ENCODE measurements at regions not wholly inside any gene's neighbourhood (a gene's known extent, or its start where the extent isn't known, plus 50 kb on each side); places are given as distances from the start of the nearest gene placed in this dataset.
"Not testable (repeated sequence)": the region's sequence is repeated elsewhere in the genome, so short reads cannot be mapped to it uniquely, and the experiment has no call there.

DNA sequence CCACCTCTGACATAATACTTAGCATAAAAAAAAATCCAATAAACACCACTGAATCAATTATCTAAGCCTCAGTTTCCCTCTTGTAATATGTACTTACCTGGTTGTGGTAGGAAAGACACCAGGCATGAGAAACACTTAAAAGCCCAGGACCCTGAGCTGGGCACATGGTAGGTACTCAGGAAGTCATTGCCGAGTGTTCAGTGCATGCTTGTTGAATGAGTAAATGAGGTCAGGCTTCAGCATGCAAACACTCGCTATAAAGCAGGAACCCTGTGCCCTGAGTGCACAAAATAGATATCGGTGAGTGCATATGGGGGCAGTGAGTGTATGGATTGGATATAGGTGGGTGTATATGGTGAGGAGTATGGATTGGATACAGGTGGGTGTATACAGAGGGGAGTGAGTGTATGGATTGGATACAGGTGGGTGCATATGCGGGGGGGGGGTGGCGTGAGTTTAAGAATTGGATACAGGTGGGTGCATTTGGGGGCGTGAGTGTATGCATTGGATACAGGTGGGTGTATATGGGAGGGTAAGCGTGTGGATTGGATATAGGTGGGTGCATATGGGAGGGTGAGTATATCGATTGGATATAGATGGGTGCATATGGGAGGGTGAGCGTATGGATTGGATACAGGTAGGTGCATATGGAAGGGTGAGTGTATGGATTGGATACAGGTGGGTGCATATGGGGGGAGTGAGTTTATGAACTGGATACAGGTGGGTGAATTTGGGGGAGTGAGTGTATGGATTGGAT, 194.3 kb upstream of the MSX2 start:
- TF ChIP-seq, protein P1, sequence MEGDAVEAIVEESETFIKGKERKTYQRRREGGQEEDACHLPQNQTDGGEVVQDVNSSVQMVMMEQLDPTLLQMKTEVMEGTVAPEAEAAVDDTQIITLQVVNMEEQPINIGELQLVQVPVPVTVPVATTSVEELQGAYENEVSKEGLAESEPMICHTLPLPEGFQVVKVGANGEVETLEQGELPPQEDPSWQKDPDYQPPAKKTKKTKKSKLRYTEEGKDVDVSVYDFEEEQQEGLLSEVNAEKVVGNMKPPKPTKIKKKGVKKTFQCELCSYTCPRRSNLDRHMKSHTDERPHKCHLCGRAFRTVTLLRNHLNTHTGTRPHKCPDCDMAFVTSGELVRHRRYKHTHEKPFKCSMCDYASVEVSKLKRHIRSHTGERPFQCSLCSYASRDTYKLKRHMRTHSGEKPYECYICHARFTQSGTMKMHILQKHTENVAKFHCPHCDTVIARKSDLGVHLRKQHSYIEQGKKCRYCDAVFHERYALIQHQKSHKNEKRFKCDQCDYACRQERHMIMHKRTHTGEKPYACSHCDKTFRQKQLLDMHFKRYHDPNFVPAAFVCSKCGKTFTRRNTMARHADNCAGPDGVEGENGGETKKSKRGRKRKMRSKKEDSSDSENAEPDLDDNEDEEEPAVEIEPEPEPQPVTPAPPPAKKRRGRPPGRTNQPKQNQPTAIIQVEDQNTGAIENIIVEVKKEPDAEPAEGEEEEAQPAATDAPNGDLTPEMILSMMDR (IDR thresholded peaks at IDR 0.05; ENCODE audit: unreplicated experiment), result no peak
- no peaks in the 10 kb centered on the region for H3K9me3 Mint-ChIP-seq
- H3K36me3 Mint-ChIP-seq, result no peaks in the 10 kb centered on the region
- H3K4me3 Mint-ChIP-seq, result no peak overlapping the region
- no peak for DNase-seq (ENCODE audit: low spot score in 2 of 2, unreplicated experiment in 2 of 2)
- H3K27me3 Mint-ChIP-seq (ENCODE audit: low read depth), result no peaks in the 10 kb centered on the region
- H3K27ac Mint-ChIP-seq, result no peak overlapping the region
- H3K4me1 Mint-ChIP-seq, result peaks cover 39% of the 10 kb centered on the region

DNA sequence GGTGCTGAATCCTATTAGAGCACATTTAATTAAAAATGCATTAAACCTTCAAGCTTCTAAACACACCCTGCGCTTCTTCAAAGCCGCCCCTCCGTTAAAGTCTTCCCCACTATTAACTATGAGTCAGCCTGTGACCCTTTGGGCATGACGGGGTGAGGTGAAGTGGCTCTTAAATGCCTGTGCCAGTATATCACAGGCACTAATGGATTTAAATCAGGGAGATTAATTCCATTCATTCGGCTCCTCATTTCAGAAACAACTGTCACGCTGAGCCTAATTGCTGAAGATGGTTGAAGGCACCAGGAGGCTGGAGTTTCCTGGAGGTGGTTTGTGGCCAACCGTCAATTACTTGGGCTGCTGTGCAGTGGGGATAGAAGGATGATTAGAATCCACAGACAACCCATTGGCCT, 192.6 kb upstream of the MSX2 start:
- Mint-ChIP-seq H3K27me3 (ENCODE audit: low read depth) (no peaks in the 10 kb centered on the region), H3K36me3 (no peaks in the 10 kb centered on the region), H3K4me1 (peaks cover 55% of the 10 kb centered on the region), H3K4me3 (no peak overlapping the region), H3K27ac (peak overlapping the region; percentile 69), H3K9me3 (no peaks in the 10 kb centered on the region)
- no peak for DNase-seq (ENCODE audit: low spot score in 2 of 2, unreplicated experiment in 2 of 2)
- TF ChIP-seq, protein P1 (IDR thresholded peaks at IDR 0.05; ENCODE audit: unreplicated experiment), result no peak

DNA sequence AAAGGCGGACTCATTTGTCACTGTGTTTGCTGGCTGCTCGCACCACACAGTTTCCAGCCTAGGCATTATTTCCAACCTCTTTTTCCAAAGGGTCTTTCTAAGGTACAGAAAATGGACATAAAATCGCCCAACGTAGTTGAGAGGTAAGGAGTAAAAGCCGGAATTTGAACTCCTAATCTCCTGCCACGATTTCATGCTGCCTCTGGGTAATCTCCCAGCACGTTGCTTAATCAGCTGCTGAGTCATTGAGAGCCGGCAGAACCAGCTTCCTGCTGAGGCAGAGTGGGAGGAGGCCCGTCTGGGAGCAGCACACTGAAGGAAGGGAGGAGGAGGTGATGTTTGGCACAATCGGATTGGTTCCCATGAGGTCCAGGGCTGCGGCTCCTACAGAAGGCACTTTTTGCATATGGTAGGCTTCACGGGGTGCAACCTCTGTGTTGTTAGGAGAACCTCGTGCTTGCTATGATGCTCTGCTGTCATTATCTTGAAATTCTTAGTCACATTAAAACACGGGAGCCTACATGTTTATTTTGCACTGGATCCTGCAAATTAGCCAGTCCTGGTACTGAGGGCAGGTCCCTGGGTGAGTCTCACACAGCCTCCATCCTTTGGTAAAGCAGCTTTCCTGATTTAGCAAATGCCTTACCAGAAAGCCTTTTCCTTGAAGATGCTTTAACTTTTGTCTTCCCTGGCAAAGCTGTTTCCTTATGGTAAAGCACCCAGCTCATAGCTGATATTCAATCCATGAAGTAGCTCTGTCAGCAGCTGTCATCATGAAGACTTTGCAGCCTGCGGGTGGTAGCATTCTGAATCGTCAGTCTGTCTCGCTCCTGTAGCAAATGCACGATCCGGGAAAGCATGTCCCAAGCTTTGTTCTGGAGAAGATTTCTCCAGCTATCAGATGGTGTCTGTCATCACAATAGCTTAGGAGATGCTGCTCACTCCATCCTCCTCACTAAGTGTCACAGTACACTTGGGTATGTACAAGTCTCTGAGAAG, 191.6 kb upstream of the MSX2 start:
- no peaks in the 10 kb centered on the region for H3K9me3 Mint-ChIP-seq
- no peaks in the 10 kb centered on the region for H3K36me3 Mint-ChIP-seq
- TF ChIP-seq, protein P1 (IDR thresholded peaks at IDR 0.05; ENCODE audit: unreplicated experiment), result no peak
- peak; percentile 49 to 73 for DNase-seq (ENCODE audit: low spot score in 2 of 2, unreplicated experiment in 2 of 2)
- no peak overlapping the region for H3K4me3 Mint-ChIP-seq
- H3K27ac Mint-ChIP-seq, result peak overlapping the region; percentile 69
- no peaks in the 10 kb centered on the region for H3K27me3 Mint-ChIP-seq (ENCODE audit: low read depth)
- peaks cover 55% of the 10 kb centered on the region for H3K4me1 Mint-ChIP-seq

DNA sequence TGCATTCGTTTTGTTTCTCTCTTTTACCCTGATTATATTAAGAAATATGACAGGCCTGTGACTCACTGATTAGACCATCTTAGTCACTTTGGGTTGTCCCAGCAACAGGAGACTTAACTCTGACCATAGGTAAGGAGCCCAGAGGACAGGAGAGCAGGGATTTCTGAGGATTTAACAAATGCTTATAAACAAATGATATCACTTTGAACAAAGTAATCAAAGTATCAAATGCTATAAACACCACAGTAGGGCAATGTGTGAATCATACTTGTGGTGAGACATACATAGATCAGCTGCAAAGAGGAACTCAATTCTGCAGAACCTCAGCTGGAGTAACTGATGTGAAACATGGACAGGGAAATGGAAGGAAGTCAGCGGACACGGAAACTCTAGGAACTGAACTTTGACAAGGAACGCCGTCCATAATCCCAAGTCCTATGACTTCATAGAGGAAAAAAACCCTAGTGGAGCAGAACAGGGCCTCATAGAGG, 190.6 kb upstream of the MSX2 start:
- Mint-ChIP-seq H3K36me3 (no peaks in the 10 kb centered on the region), H3K4me1 (peaks cover 49% of the 10 kb centered on the region), H3K9me3 (peaks cover 9% of the 10 kb centered on the region), H3K27me3 (ENCODE audit: low read depth) (no peaks in the 10 kb centered on the region), H3K27ac (peak overlapping the region; percentile 10), H3K4me3 (no peak overlapping the region)
- TF ChIP-seq, protein P1 (IDR thresholded peaks at IDR 0.05; ENCODE audit: unreplicated experiment), result no peak
- DNase-seq (ENCODE audit: low spot score in 2 of 2, unreplicated experiment in 2 of 2), result no peak

DNA sequence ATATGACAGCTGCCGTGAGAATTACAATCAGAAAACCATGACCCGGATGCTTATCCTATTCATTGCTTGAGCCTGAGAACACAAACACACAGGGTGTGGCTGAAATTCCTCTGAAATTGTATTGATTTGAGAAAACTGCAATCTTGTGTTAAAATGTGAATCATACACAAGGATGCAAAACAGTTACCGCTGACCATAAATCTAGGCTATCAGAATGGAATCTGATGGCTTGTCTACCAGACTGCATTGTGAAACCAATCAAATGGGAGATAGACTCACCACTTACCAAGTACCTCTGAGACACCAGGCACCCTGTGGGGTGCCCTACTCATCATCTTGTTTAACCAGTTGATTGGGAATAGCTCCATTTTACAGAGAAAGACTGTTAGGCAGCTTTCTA, 188.7 kb upstream of the MSX2 start:
- no peak for DNase-seq (ENCODE audit: low spot score in 2 of 2, unreplicated experiment in 2 of 2)
- no peak overlapping the region for H3K4me3 Mint-ChIP-seq
- peaks cover 9% of the 10 kb centered on the region for H3K9me3 Mint-ChIP-seq
- H3K27me3 Mint-ChIP-seq (ENCODE audit: low read depth), result no peaks in the 10 kb centered on the region
- H3K36me3 Mint-ChIP-seq, result peaks cover 1% of the 10 kb centered on the region
- peak overlapping the region; percentile 14 for H3K27ac Mint-ChIP-seq
- TF ChIP-seq, protein P1 (IDR thresholded peaks at IDR 0.05; ENCODE audit: unreplicated experiment), result no peak
- H3K4me1 Mint-ChIP-seq, result peaks cover 49% of the 10 kb centered on the region

DNA sequence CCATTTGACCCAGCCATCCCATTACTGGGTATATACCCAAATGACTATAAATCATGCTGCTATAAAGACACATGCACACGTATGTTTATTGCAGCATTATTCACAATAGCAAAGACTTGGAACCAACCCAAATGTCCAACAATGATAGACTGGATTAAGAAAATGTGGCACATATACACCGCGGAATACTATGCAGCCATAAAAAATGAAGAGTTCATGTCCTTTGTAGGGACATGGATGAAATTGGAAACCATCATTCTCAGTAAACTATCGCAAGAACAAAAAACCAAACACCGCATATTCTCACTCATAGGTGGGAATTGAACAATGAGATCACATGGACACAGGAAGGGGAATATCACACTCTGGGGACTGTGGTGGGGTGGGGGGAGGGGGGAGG, 184.6 kb upstream of the MSX2 start:
- H3K4me3 Mint-ChIP-seq; H3K27me3 Mint-ChIP-seq (ENCODE audit: low read depth); DNase-seq (ENCODE audit: low spot score in 2 of 2, unreplicated experiment in 2 of 2); H3K9me3 Mint-ChIP-seq; H3K36me3 Mint-ChIP-seq; H3K27ac Mint-ChIP-seq: not testable (repeated sequence)
- peaks cover 22% of the 10 kb centered on the region for H3K4me1 Mint-ChIP-seq
